ENCODE measurements at regions not wholly inside any gene's neighbourhood (a gene's known extent, or its start where the extent isn't known, plus 50 kb on each side); places are given as distances from the start of the nearest gene placed in this dataset.

GRCh38 chr12:30144777-30145683 is 361.3 kb upstream of the TMTC1 start:
- no peak for DNase-seq

GRCh38 chr12:30142301-30142700 is 358.6 kb upstream of the TMTC1 start:
- no peak for DNase-seq

- no peak for DNase-seq
Observed at GRCh38 chr12:30138483-30138882, 354.7 kb upstream of the TMTC1 start.

- DNase-seq: no peak
Observed at GRCh38 chr12:30136696-30137095, 353.0 kb upstream of the TMTC1 start.

GRCh38 chr12:30135776-30136175 is 352.0 kb upstream of the TMTC1 start:
- no peak for DNase-seq

- DNase-seq: no peak
Observed at GRCh38 chr12:30134229-30134628, 350.5 kb upstream of the TMTC1 start.

GRCh38 chr12:30126944-30127343 is 343.2 kb upstream of the TMTC1 start:
- DNase-seq: no peak

GRCh38 chr12:30120522-30120921 is 336.8 kb upstream of the TMTC1 start:
- no peak for DNase-seq

GRCh38 chr12:30117483-30117882 is 333.7 kb upstream of the TMTC1 start:
- DNase-seq: no peak

- no peak for DNase-seq
Observed at GRCh38 chr12:30111719-30112118, 328.0 kb upstream of the TMTC1 start.

GRCh38 chr12:30110958-30111586 is 327.3 kb upstream of the TMTC1 start:
- no peak for DNase-seq

GRCh38 chr12:30110498-30110897 is 326.8 kb upstream of the TMTC1 start:
- DNase-seq: no peak

GRCh38 chr12:30108666-30109065 is 324.9 kb upstream of the TMTC1 start:
- no peak for DNase-seq

GRCh38 chr12:30106204-30106965 is 322.6 kb upstream of the TMTC1 start:
- no peak for DNase-seq

GRCh38 chr12:30105505-30105904 is 321.8 kb upstream of the TMTC1 start:
- DNase-seq: no peak

- no peak for DNase-seq
Observed at GRCh38 chr12:30104971-30105370, 321.2 kb upstream of the TMTC1 start.

- no peak for DNase-seq
Observed at GRCh38 chr12:30100741-30101140, 317.0 kb upstream of the TMTC1 start.

GRCh38 chr12:30098677-30099076 is 314.9 kb upstream of the TMTC1 start:
- DNase-seq: no peak

- DNase-seq: no peak
Observed at GRCh38 chr12:30095511-30095910, 311.8 kb upstream of the TMTC1 start.

- DNase-seq: no peak
Observed at GRCh38 chr12:30092983-30093617, 309.4 kb upstream of the TMTC1 start.

- no peak for DNase-seq
Observed at GRCh38 chr12:30090258-30090657, 306.5 kb upstream of the TMTC1 start.

- peak in 1 of 2 experiments; percentile 74 for DNase-seq
Observed at GRCh38 chr12:30088259-30088995, 304.7 kb upstream of the TMTC1 start.

Measured in NCI-H1930 (cell line).